ENCODE measurements at regions not wholly inside any gene's neighbourhood (a gene's known extent, or its start where the extent isn't known, plus 50 kb on each side); places are given as distances from the start of the nearest gene placed in this dataset.

- Histone ChIP-seq H3K27me3 (ENCODE audit: insufficient read depth) (no peaks in the 10 kb centered on the region), H3K9me3 (no peaks in the 10 kb centered on the region), H2AFZ (ENCODE audit: low read depth) (no peak overlapping the region), H3K9me2 (no peaks in the 10 kb centered on the region), H3K27ac (ENCODE audit: low read depth in 2 of 2, low read length in 1 of 2) (no peak overlapping the region), H3K36me3 (replicated peaks in 1 of 2; ENCODE audit: control insufficient read depth in 1 of 2, insufficient read depth in 2 of 2, low read length in 1 of 2) (no peaks in the 10 kb centered on the region), H4K20me1 (ENCODE audit: insufficient read depth) (no peaks in the 10 kb centered on the region), H3F3A (replicated peaks; ENCODE audit: insufficient read depth) (peaks cover 36% of the 10 kb centered on the region), H3K4me1 (ENCODE audit: control insufficient read depth in 1 of 2, insufficient read depth in 2 of 2, low read depth in 1 of 2, low read length in 1 of 2) (peaks cover 0 to 21% of the 10 kb centered on the region in 2 experiments; a peak in 2 of 4 replicates), H3K9ac (no peak overlapping the region), H3K79me2 (ENCODE audit: insufficient read depth) (no peaks in the 10 kb centered on the region), H3K4me3 (ENCODE audit: low read depth in 2 of 2, low read length in 1 of 2) (no peak overlapping the region), H3K4me2 (no peak overlapping the region)
- DNase-seq = no peak
- TF ChIP-seq FOXM1 (IDR thresholded peaks at IDR 0.05; ENCODE audit: low read depth) (no peak), MEF2A (IDR thresholded peaks at IDR 0.05; ENCODE audit: borderline replicate concordance, low read depth) (no peak)
- ChIA-PET CTCF (no interaction called here), POLR2A (no interaction called here)
- 68% methylated on average over 2 of the region's 2 CpGs for WGBS (ENCODE audit: low lambda C conversion rate)
Measured at GRCh38 chr2:215606219-215606618, 170.4 kb upstream of the FN1 start.

DNA sequence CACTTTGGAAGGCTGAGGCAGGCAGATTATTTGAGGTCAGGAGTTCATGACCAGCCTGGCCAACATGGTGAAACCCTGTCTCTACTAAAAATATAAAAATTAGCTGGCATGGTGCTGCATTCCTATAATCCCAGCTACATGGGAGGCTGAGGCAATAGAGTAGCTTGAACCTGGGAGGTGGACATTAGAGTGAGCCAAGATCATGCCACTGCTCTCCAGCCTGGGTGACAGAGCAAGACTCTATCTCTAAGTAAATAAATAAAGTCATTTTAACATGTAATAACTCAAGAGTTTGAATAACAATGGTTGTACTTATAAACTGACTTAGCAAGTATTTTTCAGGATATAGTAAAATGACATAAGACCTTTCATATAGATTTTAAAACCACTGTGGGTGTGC, 169.3 kb upstream of the FN1 start:
- CTCF ChIA-PET = interaction anchor here (0.6 kb wide), 1 partner anchor 154 kb away, joined by 4 read pairs; no protein-coding TSS in a partner anchor

More for the DNA sequence above, 169.3 kb upstream of the FN1 start:
- Histone ChIP-seq H3K27me3 (ENCODE audit: insufficient read depth) (no peaks in the 10 kb centered on the region), H3K4me3 (ENCODE audit: low read depth in 2 of 2, low read length in 1 of 2) (no peak overlapping the region), H3K79me2 (ENCODE audit: insufficient read depth) (no peaks in the 10 kb centered on the region), H3K4me1 (ENCODE audit: control insufficient read depth in 1 of 2, insufficient read depth in 2 of 2, low read depth in 1 of 2, low read length in 1 of 2) (peaks cover 0 to 21% of the 10 kb centered on the region in 2 experiments; a peak in 2 of 4 replicates), H3K36me3 (replicated peaks in 1 of 2; ENCODE audit: control insufficient read depth in 1 of 2, insufficient read depth in 2 of 2, low read length in 1 of 2) (no peaks in the 10 kb centered on the region), H3K4me2 (no peak overlapping the region), H2AFZ (ENCODE audit: low read depth) (no peak overlapping the region), H3K9ac (no peak overlapping the region), H3F3A (replicated peaks; ENCODE audit: insufficient read depth) (peaks cover 29% of the 10 kb centered on the region), H3K27ac (ENCODE audit: low read depth in 2 of 2, low read length in 1 of 2) (no peak overlapping the region), H3K9me3 (no peaks in the 10 kb centered on the region), H3K9me2 (no peaks in the 10 kb centered on the region), H4K20me1 (ENCODE audit: insufficient read depth) (no peaks in the 10 kb centered on the region)
- DNase-seq = no peak
- POLR2A ChIA-PET = no interaction called here
- TF ChIP-seq, protein P1, sequence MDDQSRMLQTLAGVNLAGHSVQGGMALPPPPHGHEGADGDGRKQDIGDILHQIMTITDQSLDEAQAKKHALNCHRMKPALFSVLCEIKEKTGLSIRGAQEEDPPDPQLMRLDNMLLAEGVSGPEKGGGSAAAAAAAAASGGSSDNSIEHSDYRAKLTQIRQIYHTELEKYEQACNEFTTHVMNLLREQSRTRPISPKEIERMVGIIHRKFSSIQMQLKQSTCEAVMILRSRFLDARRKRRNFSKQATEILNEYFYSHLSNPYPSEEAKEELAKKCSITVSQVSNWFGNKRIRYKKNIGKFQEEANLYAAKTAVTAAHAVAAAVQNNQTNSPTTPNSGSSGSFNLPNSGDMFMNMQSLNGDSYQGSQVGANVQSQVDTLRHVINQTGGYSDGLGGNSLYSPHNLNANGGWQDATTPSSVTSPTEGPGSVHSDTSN (IDR thresholded peaks at IDR 0.05) = no peak
- TF ChIP-seq YY1 (IDR thresholded peaks at IDR 0.05; ENCODE audit: low read depth) = no peak
- TF ChIP-seq MEF2A (IDR thresholded peaks at IDR 0.05; ENCODE audit: borderline replicate concordance, low read depth) = no peak
- TF ChIP-seq, protein P2, sequence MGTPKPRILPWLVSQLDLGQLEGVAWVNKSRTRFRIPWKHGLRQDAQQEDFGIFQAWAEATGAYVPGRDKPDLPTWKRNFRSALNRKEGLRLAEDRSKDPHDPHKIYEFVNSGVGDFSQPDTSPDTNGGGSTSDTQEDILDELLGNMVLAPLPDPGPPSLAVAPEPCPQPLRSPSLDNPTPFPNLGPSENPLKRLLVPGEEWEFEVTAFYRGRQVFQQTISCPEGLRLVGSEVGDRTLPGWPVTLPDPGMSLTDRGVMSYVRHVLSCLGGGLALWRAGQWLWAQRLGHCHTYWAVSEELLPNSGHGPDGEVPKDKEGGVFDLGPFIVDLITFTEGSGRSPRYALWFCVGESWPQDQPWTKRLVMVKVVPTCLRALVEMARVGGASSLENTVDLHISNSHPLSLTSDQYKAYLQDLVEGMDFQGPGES (IDR thresholded peaks at IDR 0.05; ENCODE audit: low read depth, low read length) = no peak
- no peak for TF ChIP-seq SMC3 (IDR thresholded peaks at IDR 0.05; ENCODE audit: low read depth, low read length)
- TF ChIP-seq POLR2AphosphoS5 (IDR thresholded peaks at IDR 0.05; ENCODE audit: low read depth, low read length) = no peak
- no peak for TF ChIP-seq EP300 (IDR thresholded peaks at IDR 0.05; ENCODE audit: borderline replicate concordance in 1 of 2, low read depth in 1 of 2, low read length in 1 of 2)
- no peak for TF ChIP-seq ELF1 (IDR thresholded peaks at IDR 0.05)
- TF ChIP-seq GABPA (IDR thresholded peaks at IDR 0.05; ENCODE audit: low read depth) = no peak
- TF ChIP-seq USF2 (IDR thresholded peaks at IDR 0.05; ENCODE audit: borderline replicate concordance, low read depth, low read length) = no peak
- no peak for TF ChIP-seq RXRA (IDR thresholded peaks at IDR 0.05; ENCODE audit: borderline replicate concordance, low read depth)
- TF ChIP-seq JUND (IDR thresholded peaks at IDR 0.05) = no peak
- no peak for TF ChIP-seq GATA2 (CRISPR knock-in tag; IDR thresholded peaks at IDR 0.05)
- TF ChIP-seq FOXM1 (IDR thresholded peaks at IDR 0.05; ENCODE audit: low read depth) = no peak
- no peak for TF ChIP-seq SIN3A (IDR thresholded peaks at IDR 0.05; ENCODE audit: borderline replicate concordance, low read depth, low read length)
- TF ChIP-seq EZH2phosphoT487 (IDR thresholded peaks at IDR 0.05; ENCODE audit: borderline replicate concordance, low read depth) = no peak
- TF ChIP-seq, protein P3, sequence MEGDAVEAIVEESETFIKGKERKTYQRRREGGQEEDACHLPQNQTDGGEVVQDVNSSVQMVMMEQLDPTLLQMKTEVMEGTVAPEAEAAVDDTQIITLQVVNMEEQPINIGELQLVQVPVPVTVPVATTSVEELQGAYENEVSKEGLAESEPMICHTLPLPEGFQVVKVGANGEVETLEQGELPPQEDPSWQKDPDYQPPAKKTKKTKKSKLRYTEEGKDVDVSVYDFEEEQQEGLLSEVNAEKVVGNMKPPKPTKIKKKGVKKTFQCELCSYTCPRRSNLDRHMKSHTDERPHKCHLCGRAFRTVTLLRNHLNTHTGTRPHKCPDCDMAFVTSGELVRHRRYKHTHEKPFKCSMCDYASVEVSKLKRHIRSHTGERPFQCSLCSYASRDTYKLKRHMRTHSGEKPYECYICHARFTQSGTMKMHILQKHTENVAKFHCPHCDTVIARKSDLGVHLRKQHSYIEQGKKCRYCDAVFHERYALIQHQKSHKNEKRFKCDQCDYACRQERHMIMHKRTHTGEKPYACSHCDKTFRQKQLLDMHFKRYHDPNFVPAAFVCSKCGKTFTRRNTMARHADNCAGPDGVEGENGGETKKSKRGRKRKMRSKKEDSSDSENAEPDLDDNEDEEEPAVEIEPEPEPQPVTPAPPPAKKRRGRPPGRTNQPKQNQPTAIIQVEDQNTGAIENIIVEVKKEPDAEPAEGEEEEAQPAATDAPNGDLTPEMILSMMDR (IDR thresholded peaks at IDR 0.05) = no peak
- TF ChIP-seq, protein P4, sequence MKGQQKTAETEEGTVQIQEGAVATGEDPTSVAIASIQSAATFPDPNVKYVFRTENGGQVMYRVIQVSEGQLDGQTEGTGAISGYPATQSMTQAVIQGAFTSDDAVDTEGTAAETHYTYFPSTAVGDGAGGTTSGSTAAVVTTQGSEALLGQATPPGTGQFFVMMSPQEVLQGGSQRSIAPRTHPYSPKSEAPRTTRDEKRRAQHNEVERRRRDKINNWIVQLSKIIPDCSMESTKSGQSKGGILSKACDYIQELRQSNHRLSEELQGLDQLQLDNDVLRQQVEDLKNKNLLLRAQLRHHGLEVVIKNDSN (IDR thresholded peaks at IDR 0.05; ENCODE audit: borderline replicate concordance, low read depth) = no peak

Measured in SK-N-SH (cell line).